ENCODE measurements at regions not wholly inside any gene's neighbourhood (a gene's known extent, or its start where the extent isn't known, plus 50 kb on each side); places are given as distances from the start of the nearest gene placed in this dataset.

DNA sequence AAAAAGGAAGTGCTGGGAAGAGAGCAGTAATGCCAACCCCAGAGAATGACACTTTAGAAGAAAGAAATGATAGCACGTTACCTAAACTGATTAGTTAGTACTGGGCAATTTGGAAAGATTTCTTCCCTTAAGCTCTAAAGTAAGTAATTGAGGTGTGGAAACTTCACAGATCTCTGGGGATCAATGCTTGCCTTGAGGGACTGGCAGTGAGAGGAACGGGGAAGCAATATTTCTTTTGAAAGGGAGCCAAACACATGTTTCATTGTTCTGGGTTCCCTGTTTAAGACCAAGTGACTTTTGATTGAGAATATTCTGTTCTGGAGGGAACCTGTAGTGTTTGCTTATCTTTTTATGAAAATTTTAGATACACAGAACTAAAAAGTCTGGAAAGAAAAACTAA lies 190.5 kb downstream of the NDFIP2 start:
- TF ChIP-seq, protein P1, sequence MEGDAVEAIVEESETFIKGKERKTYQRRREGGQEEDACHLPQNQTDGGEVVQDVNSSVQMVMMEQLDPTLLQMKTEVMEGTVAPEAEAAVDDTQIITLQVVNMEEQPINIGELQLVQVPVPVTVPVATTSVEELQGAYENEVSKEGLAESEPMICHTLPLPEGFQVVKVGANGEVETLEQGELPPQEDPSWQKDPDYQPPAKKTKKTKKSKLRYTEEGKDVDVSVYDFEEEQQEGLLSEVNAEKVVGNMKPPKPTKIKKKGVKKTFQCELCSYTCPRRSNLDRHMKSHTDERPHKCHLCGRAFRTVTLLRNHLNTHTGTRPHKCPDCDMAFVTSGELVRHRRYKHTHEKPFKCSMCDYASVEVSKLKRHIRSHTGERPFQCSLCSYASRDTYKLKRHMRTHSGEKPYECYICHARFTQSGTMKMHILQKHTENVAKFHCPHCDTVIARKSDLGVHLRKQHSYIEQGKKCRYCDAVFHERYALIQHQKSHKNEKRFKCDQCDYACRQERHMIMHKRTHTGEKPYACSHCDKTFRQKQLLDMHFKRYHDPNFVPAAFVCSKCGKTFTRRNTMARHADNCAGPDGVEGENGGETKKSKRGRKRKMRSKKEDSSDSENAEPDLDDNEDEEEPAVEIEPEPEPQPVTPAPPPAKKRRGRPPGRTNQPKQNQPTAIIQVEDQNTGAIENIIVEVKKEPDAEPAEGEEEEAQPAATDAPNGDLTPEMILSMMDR (IDR thresholded peaks at IDR 0.05; ENCODE audit: low read depth, low read length, missing input control): no peak
- TF ChIP-seq FOXA1 (IDR thresholded peaks at IDR 0.05) (no peak), RXRA (IDR thresholded peaks at IDR 0.05) (no peak)
- TF ChIP-seq, protein P2, sequence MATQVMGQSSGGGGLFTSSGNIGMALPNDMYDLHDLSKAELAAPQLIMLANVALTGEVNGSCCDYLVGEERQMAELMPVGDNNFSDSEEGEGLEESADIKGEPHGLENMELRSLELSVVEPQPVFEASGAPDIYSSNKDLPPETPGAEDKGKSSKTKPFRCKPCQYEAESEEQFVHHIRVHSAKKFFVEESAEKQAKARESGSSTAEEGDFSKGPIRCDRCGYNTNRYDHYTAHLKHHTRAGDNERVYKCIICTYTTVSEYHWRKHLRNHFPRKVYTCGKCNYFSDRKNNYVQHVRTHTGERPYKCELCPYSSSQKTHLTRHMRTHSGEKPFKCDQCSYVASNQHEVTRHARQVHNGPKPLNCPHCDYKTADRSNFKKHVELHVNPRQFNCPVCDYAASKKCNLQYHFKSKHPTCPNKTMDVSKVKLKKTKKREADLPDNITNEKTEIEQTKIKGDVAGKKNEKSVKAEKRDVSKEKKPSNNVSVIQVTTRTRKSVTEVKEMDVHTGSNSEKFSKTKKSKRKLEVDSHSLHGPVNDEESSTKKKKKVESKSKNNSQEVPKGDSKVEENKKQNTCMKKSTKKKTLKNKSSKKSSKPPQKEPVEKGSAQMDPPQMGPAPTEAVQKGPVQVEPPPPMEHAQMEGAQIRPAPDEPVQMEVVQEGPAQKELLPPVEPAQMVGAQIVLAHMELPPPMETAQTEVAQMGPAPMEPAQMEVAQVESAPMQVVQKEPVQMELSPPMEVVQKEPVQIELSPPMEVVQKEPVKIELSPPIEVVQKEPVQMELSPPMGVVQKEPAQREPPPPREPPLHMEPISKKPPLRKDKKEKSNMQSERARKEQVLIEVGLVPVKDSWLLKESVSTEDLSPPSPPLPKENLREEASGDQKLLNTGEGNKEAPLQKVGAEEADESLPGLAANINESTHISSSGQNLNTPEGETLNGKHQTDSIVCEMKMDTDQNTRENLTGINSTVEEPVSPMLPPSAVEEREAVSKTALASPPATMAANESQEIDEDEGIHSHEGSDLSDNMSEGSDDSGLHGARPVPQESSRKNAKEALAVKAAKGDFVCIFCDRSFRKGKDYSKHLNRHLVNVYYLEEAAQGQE (IDR thresholded peaks at IDR 0.05): no peak

All from liver (tissue), 3 donors.